Endothelial cell of umbilical vein (primary cell): ENCODE measurements at regions not wholly inside any gene's neighbourhood (a gene's known extent, or its start where the extent isn't known, plus 50 kb on each side); places are given as distances from the start of the nearest gene placed in this dataset.

Experiments
- BruUV-seq: library from RNA; stranded (reverse); fragments of 400-500 nt; replicated peaks from 2 replicates; lab custom pipeline; 2021; lab: Mats Ljungman, UMichigan
- CTCF ChIA-PET: fragments of 300-600, 350-600 bp; sonication (Branson Sonifier 250); formaldehyde crosslinking; loops from one replicate; lab custom pipeline; 2021; ENCODE audit warnings: antibody characterized with exemption, inconsistent platforms; lab: Charles Lee
- POLR2A ChIA-PET: fragments of 300-600, 350-600 bp; sonication (Branson Sonifier 250); formaldehyde crosslinking; loops from one replicate; lab custom pipeline; 2021; ENCODE audit warnings: antibody characterized with exemption, inconsistent platforms; lab: Charles Lee
- DNase-seq: peaks from one replicate; pipeline ENCODE4 v3.0.0-alpha.2; 2011; ENCODE audit warnings: low read depth, low spot score
- FAIRE-seq: peaks from 2 replicates; lab custom pipeline; 2011; peaks lifted over from hg19 to GRCh38; lab: Jason Lieb, UNC
- H2AFZ ChIP-seq: 2 replicates; pipeline ENCODE4 v1.6.0; 2012; ENCODE audit warnings: low read depth, low read length, control low read depth, inconsistent platforms
- H3K27ac ChIP-seq: 2 replicates; pipeline ENCODE4 v1.5.1; 2011; ENCODE audit warnings: low read depth, mild to moderate bottlenecking, control low read depth, low read length, moderate library complexity; ENCODE audit not compliant: insufficient read depth
- H3K27me3 ChIP-seq, 2 experiments: 2 replicates each; pipeline versions ENCODE4 v1.6.0 to v1.6.1; 2011; ENCODE audit warnings: low read length in 2 of 2, mixed read lengths in 1 of 2; ENCODE audit not compliant: control insufficient read depth in 2 of 2, insufficient read depth in 2 of 2
- H3K36me3 ChIP-seq, 2 experiments: 2 replicates in 1 of 2; 3 replicates in 1 of 2; pipeline ENCODE4 v1.5.1; 2011; ENCODE audit warnings: low read length in 2 of 2, mild to moderate bottlenecking in 1 of 2, moderate library complexity in 1 of 2; ENCODE audit not compliant: control insufficient read depth in 2 of 2, insufficient read depth in 2 of 2; ENCODE audit errors: extremely low read depth in 1 of 2
- H3K4me1 ChIP-seq: 3 replicates; pipeline ENCODE4 v1.5.1; 2011; ENCODE audit warnings: mild to moderate bottlenecking, low read length; ENCODE audit not compliant: control insufficient read depth, insufficient read depth; ENCODE audit errors: extremely low read depth
- H3K4me2 ChIP-seq: 2 replicates; pipeline ENCODE4 v1.6.1; 2011; ENCODE audit warnings: low read length, control low read depth, mixed read lengths; ENCODE audit not compliant: insufficient read depth
- H3K4me3 ChIP-seq, 3 experiments: fragments of 200-600 bp in 1 of 3; sonication (generic), shearing (Covaris generic) in 1 of 3; replicated peaks in 1 of 3; 2 replicates each; pipeline ENCODE4 v1.5.1; 2011 to 2016; ENCODE audit warnings: control low read depth in 3 of 3, low read length in 3 of 3, mild to moderate bottlenecking in 2 of 3, inconsistent platforms in 1 of 3, low read depth in 1 of 3, moderate library complexity in 1 of 3; ENCODE audit not compliant: insufficient read depth in 1 of 3
- H3K79me2 ChIP-seq: 2 replicates; pipeline ENCODE4 v1.6.0; 2012; ENCODE audit warnings: low read length, inconsistent platforms; ENCODE audit not compliant: control insufficient read depth, insufficient read depth
- H3K9ac ChIP-seq: replicated peaks from 2 replicates; pipeline ENCODE3; 2011; ENCODE audit warnings: low read length, control low read depth; ENCODE audit not compliant: insufficient read depth; ENCODE audit errors: extremely low read depth
- H3K9me1 ChIP-seq: replicated peaks from 3 replicates; pipeline ENCODE4 v1.6.0; 2011; ENCODE audit warnings: mild to moderate bottlenecking, low read length; ENCODE audit not compliant: control insufficient read depth, insufficient read depth; ENCODE audit errors: extremely low read depth
- H3K9me3 ChIP-seq: replicated peaks from 2 replicates; pipeline ENCODE4 v1.5.1; 2012; ENCODE audit warnings: low read length, inconsistent platforms; ENCODE audit not compliant: control insufficient read depth, insufficient read depth
- H4K20me1 ChIP-seq: replicated peaks from 2 replicates; pipeline ENCODE3; 2011; ENCODE audit warnings: mild to moderate bottlenecking, low read length; ENCODE audit not compliant: control insufficient read depth, insufficient read depth; ENCODE audit errors: extremely low read depth
- EZH2 ChIP-seq: IDR thresholded peaks from 2 replicates; pipeline ENCODE4 v1.6.1; 2012; ENCODE audit warnings: borderline replicate concordance, low read depth, mild to moderate bottlenecking, moderate library complexity, low read length, inconsistent platforms; ENCODE audit not compliant: severe bottlenecking
- FOS ChIP-seq: IDR thresholded peaks from 2 replicates; pipeline ENCODE4 v1.6.1; 2011; ENCODE audit warnings: mild to moderate bottlenecking, low read length, moderate library complexity, borderline replicate concordance; ENCODE audit not compliant: insufficient read depth
- GATA2 ChIP-seq: IDR thresholded peaks from 2 replicates; pipeline ENCODE4 v1.7.0; 2011; ENCODE audit warnings: low read depth, mild to moderate bottlenecking, moderate library complexity, mixed read lengths, low read length; ENCODE audit not compliant: insufficient read length, insufficient read depth
- JUN ChIP-seq: IDR thresholded peaks from 2 replicates; pipeline ENCODE4 v1.6.1; 2011; ENCODE audit warnings: borderline replicate concordance, low read depth; ENCODE audit not compliant: insufficient read length, insufficient read depth
- MAX ChIP-seq: IDR thresholded peaks from 2 replicates; pipeline ENCODE4 v1.6.1; 2011; ENCODE audit not compliant: insufficient read depth, insufficient read length
- MYC ChIP-seq: IDR thresholded peaks from one replicate; pipeline ENCODE4 v1.6.1; 2011; ENCODE audit warnings: mild to moderate bottlenecking, low read depth, low read length
- POLR2A ChIP-seq: IDR thresholded peaks from 2 replicates; pipeline ENCODE4 v1.6.1; 2012; ENCODE audit warnings: low read depth, mild to moderate bottlenecking, control low read depth, low read length
- POLR2AphosphoS5 ChIP-seq: IDR thresholded peaks from 2 replicates; pipeline ENCODE4 v1.6.1; 2012; ENCODE audit warnings: low read depth, mild to moderate bottlenecking, control low read depth, low read length, moderate library complexity; ENCODE audit not compliant: insufficient read depth
- dilution Hi-C: fragments of 300-500 bp; cut with MboI; formaldehyde crosslinking; loops from one replicate; pipeline ENCODE4 v1.15.0; 2019; ENCODE audit warnings: low sequenced_read_pairs; ENCODE audit not compliant: extremely low pct_ligation_motif_present
- intact Hi-C: fragments of 100-400 bp; cut with micrococcal nuclease; formaldehyde crosslinking; loops from one replicate; pipeline ENCODE4 v1.10.0; 2022
- TF ChIP-seq, protein P1 (sequence below), 2 donors: IDR thresholded peaks; 1 replicate in 1 of 2; 2 replicates in 1 of 2; pipeline ENCODE4 v1.5.1; 2011; ENCODE audit warnings: low read length in 2 of 2, mild to moderate bottlenecking in 2 of 2, moderate library complexity in 2 of 2, control low read depth in 1 of 2, inconsistent platforms in 1 of 2, low read depth in 1 of 2; ENCODE audit not compliant: insufficient read depth in 1 of 2; ENCODE audit errors: extremely low read depth in 1 of 2

DNA sequence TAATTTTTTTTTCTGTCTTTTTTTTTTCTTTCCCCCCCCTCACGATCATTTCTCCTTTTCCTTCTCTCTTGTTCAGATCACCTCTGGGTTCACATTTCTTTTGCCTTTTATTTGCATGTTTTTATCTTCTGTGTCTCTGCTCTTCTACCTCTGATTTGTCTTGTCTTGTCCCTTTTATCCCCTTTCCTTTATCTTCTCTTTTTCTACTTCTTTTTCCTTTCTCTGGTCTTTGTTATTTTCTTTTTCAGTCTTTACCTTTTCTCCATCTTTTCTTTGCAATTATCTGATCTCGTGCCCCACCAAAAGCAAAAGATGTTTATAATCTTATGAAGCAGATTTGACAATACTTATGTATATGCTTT lies 77.8 kb upstream of the RAP1B start:
- Histone ChIP-seq H4K20me1 (no peaks in the 10 kb centered on the region), H3K4me3 (no peak overlapping the region), H3K79me2 (no peaks in the 10 kb centered on the region), H3K36me3 (no peaks in the 10 kb centered on the region), H2AFZ (no peak overlapping the region), H3K4me2 (no peak overlapping the region), H3K4me1 (peaks cover 12% of the 10 kb centered on the region), H3K9me3 (no peaks in the 10 kb centered on the region), H3K27ac (no peak overlapping the region), H3K27me3 (no peaks in the 10 kb centered on the region), H3K9ac (no peak overlapping the region), H3K9me1 (no peaks in the 10 kb centered on the region)
- intact Hi-C loops = no loop called here
- CTCF ChIA-PET = no interaction called here
- BruUV-seq = no TSS peak
- DNase-seq (no peak), FAIRE-seq (no peak)
- dilution Hi-C loops = no loop called here
- no peak for TF ChIP-seq FOS
- no peak for TF ChIP-seq EZH2
- TF ChIP-seq JUN = no peak
- TF ChIP-seq POLR2A = no peak
- no peak for TF ChIP-seq POLR2AphosphoS5
- TF ChIP-seq, protein P1, sequence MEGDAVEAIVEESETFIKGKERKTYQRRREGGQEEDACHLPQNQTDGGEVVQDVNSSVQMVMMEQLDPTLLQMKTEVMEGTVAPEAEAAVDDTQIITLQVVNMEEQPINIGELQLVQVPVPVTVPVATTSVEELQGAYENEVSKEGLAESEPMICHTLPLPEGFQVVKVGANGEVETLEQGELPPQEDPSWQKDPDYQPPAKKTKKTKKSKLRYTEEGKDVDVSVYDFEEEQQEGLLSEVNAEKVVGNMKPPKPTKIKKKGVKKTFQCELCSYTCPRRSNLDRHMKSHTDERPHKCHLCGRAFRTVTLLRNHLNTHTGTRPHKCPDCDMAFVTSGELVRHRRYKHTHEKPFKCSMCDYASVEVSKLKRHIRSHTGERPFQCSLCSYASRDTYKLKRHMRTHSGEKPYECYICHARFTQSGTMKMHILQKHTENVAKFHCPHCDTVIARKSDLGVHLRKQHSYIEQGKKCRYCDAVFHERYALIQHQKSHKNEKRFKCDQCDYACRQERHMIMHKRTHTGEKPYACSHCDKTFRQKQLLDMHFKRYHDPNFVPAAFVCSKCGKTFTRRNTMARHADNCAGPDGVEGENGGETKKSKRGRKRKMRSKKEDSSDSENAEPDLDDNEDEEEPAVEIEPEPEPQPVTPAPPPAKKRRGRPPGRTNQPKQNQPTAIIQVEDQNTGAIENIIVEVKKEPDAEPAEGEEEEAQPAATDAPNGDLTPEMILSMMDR (IDR thresholded peaks at IDR 0.05; ENCODE audit: extremely low read depth in 1 of 2, insufficient read depth in 1 of 2, low read depth in 1 of 2, low read length in 2 of 2) = no peak
- no peak for TF ChIP-seq GATA2
- POLR2A ChIA-PET = no interaction called here

DNA sequence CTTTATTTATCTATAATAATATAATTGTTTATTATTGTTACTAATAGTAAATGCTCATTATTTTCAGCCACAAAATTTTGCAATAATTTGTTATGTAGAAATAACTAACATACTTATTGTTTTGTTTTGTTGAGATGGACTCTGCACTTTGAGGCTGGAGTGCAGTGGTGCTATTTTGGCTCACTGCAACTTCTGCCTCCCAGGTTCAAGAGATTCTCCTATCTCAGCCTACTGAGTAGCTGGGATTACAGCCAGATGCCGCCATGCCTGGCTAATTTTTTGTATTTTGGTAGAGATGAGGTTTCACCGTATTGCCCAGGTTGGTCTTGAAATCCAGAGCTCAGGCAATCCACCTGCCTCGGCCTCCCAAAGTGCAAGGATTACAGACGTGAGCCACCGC lies 76.6 kb upstream of the RAP1B start:
- Histone ChIP-seq H4K20me1 (no peaks in the 10 kb centered on the region), H3K4me1 (peaks cover 16% of the 10 kb centered on the region), H3K36me3 (no peaks in the 10 kb centered on the region), H3K9ac (no peak overlapping the region), H3K9me3 (no peaks in the 10 kb centered on the region), H3K79me2 (no peaks in the 10 kb centered on the region), H3K27ac (no peak overlapping the region), H3K4me3 (no peak overlapping the region), H3K9me1 (no peaks in the 10 kb centered on the region), H2AFZ (no peak overlapping the region), H3K4me2 (no peak overlapping the region), H3K27me3 (no peaks in the 10 kb centered on the region)
- dilution Hi-C loops (no loop called here), intact Hi-C loops (no loop called here)
- TF ChIP-seq, protein P1 (IDR thresholded peaks at IDR 0.05; ENCODE audit: extremely low read depth in 1 of 2, insufficient read depth in 1 of 2, low read depth in 1 of 2, low read length in 2 of 2) = no peak
- TF ChIP-seq MAX (no peak), GATA2 (no peak), POLR2A (no peak), FOS (no peak), MYC (no peak), EZH2 (no peak), JUN (no peak), POLR2AphosphoS5 (no peak)
- ChIA-PET POLR2A (no interaction called here), CTCF (no interaction called here)
- BruUV-seq = no TSS peak
- FAIRE-seq (no peak), DNase-seq (no peak)
